Hepatocyte (in vitro differentiated cells): ENCODE measurements at regions not wholly inside any gene's neighbourhood (a gene's known extent, or its start where the extent isn't known, plus 50 kb on each side); places are given as distances from the start of the nearest gene placed in this dataset.

Source experiments
- DNase-seq: peaks from one replicate; pipeline ENCODE4 v3.0.0-alpha.2; 2016; ENCODE audit warnings: low spot score
- H2AFZ ChIP-seq: fragments of 200-600 bp; sonication (generic); 2 replicates; pipeline ENCODE4 v1.6.0; 2016; ENCODE audit warnings: antibody characterized with exemption, mild to moderate bottlenecking
- H3K27ac ChIP-seq: fragments of 200-600 bp; sonication (generic); 2 replicates; pipeline ENCODE4 v1.5.1; 2016; ENCODE audit warnings: mild to moderate bottlenecking
- H3K27me3 ChIP-seq: fragments of 200-600 bp; sonication (generic); 2 replicates; pipeline ENCODE4 v1.6.1; 2016
- H3K36me3 ChIP-seq: fragments of 200-600 bp; sonication (generic); replicated peaks from 2 replicates; pipeline ENCODE4 v1.5.1; 2016; ENCODE audit warnings: low read depth; ENCODE audit not compliant: insufficient read depth
- H3K4me1 ChIP-seq: fragments of 200-600 bp; sonication (generic); 2 replicates; pipeline ENCODE4 v1.5.1; 2016; ENCODE audit warnings: mild to moderate bottlenecking, moderate library complexity; ENCODE audit not compliant: insufficient read depth
- H3K4me2 ChIP-seq: fragments of 200-600 bp; sonication (generic); 2 replicates; pipeline ENCODE4 v1.6.0; 2016
- H3K4me3 ChIP-seq: fragments of 200-600 bp; sonication (generic); 2 replicates; pipeline ENCODE4 v1.5.1; 2016; ENCODE audit warnings: mild to moderate bottlenecking
- H3K79me2 ChIP-seq: fragments of 200-600 bp; sonication (generic); 2 replicates; pipeline ENCODE4 v1.6.0; 2017; ENCODE audit warnings: mild to moderate bottlenecking
- H3K9me2 ChIP-seq: fragments of 200-600 bp; sonication (generic); replicated peaks from 2 replicates; pipeline ENCODE4 v1.6.0; 2017; ENCODE audit warnings: mild to moderate bottlenecking; ENCODE audit not compliant: insufficient read depth
- H3K9me3 ChIP-seq: fragments of 200-600 bp; sonication (generic); 2 replicates; pipeline ENCODE4 v1.5.1; 2016; ENCODE audit warnings: low read depth, mild to moderate bottlenecking
- H4K20me1 ChIP-seq: fragments of 200-600 bp; sonication (generic); 2 replicates; pipeline ENCODE4 v1.6.0; 2016; ENCODE audit warnings: mild to moderate bottlenecking; ENCODE audit not compliant: insufficient read depth, poor library complexity, severe bottlenecking
- EZH2 ChIP-seq: fragments of 200-600 bp; sonication (generic); IDR thresholded peaks from 2 replicates; pipeline ENCODE4 v1.6.1; 2016; ENCODE audit warnings: antibody characterized with exemption, mild to moderate bottlenecking, borderline replicate concordance
- EZH2phosphoT487 ChIP-seq: fragments of 200-600 bp; sonication (generic); IDR thresholded peaks from one replicate; pipeline ENCODE4 v1.6.1; 2018; ENCODE audit warnings: antibody characterized with exemption, mild to moderate bottlenecking, low read depth, moderate library complexity; ENCODE audit not compliant: unreplicated experiment, severe bottlenecking
- WGBS: methylation state at CpG from one replicate; pipeline ENCODE4 v1.1.6; 2016; ENCODE audit warnings: low lambda C conversion rate; ENCODE audit errors: missing lambda C conversion rate; 5-methylcytosine and 5-hydroxymethylcytosine counted together
- TF ChIP-seq, protein P1 (sequence below): fragments of 200-600 bp; sonication (generic); IDR thresholded peaks from 2 replicates; pipeline ENCODE4 v1.5.1; 2016; ENCODE audit warnings: antibody characterized with exemption, mild to moderate bottlenecking; ENCODE audit not compliant: poor library complexity

DNA sequence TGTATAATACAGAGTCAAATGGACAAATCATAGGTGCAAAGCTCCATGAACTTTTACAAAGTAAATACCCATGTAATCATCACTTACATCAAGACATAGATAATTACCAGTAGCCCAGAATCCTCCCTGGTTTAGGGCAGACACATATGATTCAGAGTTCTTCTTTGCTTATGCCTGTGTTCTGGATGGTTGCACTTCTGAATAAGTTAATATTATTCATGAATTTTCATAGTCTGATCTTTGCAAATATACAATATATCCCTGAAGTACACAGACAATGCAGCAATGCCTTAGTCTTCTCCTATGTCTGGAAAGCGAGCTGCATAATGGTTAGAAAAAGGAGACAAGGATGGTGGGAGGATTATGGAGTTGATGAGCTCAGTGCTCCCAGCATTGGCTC is 122.4 kb upstream of the PLXNA2 start:
- H2AFZ ChIP-seq = no peak overlapping the region
- no peak overlapping the region for H3K4me2 ChIP-seq
- no peak overlapping the region for H3K27ac ChIP-seq
- no peak for TF ChIP-seq EZH2
- no peak for DNase-seq
- no peaks in the 10 kb centered on the region for H3K9me3 ChIP-seq
- H4K20me1 ChIP-seq = no peaks in the 10 kb centered on the region
- no peaks in the 10 kb centered on the region for H3K9me2 ChIP-seq
- H3K79me2 ChIP-seq = no peaks in the 10 kb centered on the region
- 90% methylated on average over 1 of the region's 1 CpG for WGBS
- H3K4me1 ChIP-seq = no peaks in the 10 kb centered on the region
- H3K27me3 ChIP-seq = no peaks in the 10 kb centered on the region
- H3K4me3 ChIP-seq = no peak overlapping the region
- H3K36me3 ChIP-seq = no peaks in the 10 kb centered on the region

DNA sequence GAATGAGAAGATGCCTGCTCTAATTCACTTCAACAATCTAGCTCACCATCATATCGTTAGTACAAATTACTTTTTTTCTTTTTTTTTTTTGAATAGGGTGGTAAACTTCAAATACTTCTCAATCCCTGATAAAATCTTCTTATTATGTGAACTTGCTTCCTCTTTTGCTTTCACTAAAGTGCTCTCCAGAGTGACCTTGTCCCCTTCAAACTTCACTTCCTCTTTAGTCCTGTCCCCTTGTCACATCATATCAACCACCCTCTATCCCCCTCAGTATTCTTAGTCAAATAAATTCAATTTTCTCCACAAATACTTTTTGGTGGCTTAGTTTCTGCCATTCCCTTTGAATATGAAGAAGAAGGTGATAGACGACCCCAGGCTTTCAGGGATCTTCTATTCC is 124.9 kb upstream of the PLXNA2 start:
- Histone ChIP-seq H3K9me3 (no peaks in the 10 kb centered on the region), H3K9me2 (no peaks in the 10 kb centered on the region), H3K4me2 (no peak overlapping the region), H3K79me2 (no peaks in the 10 kb centered on the region), H3K4me1 (no peaks in the 10 kb centered on the region), H3K4me3 (no peak overlapping the region), H3K27ac (no peak overlapping the region), H3K36me3 (no peaks in the 10 kb centered on the region), H2AFZ (no peak overlapping the region), H4K20me1 (no peaks in the 10 kb centered on the region), H3K27me3 (no peaks in the 10 kb centered on the region)
- WGBS = 65% methylated on average over 2 of the region's 2 CpGs
- no peak for DNase-seq
- TF ChIP-seq, protein P1, sequence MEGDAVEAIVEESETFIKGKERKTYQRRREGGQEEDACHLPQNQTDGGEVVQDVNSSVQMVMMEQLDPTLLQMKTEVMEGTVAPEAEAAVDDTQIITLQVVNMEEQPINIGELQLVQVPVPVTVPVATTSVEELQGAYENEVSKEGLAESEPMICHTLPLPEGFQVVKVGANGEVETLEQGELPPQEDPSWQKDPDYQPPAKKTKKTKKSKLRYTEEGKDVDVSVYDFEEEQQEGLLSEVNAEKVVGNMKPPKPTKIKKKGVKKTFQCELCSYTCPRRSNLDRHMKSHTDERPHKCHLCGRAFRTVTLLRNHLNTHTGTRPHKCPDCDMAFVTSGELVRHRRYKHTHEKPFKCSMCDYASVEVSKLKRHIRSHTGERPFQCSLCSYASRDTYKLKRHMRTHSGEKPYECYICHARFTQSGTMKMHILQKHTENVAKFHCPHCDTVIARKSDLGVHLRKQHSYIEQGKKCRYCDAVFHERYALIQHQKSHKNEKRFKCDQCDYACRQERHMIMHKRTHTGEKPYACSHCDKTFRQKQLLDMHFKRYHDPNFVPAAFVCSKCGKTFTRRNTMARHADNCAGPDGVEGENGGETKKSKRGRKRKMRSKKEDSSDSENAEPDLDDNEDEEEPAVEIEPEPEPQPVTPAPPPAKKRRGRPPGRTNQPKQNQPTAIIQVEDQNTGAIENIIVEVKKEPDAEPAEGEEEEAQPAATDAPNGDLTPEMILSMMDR = no peak
- TF ChIP-seq EZH2phosphoT487 (no peak), EZH2 (no peak)

DNA sequence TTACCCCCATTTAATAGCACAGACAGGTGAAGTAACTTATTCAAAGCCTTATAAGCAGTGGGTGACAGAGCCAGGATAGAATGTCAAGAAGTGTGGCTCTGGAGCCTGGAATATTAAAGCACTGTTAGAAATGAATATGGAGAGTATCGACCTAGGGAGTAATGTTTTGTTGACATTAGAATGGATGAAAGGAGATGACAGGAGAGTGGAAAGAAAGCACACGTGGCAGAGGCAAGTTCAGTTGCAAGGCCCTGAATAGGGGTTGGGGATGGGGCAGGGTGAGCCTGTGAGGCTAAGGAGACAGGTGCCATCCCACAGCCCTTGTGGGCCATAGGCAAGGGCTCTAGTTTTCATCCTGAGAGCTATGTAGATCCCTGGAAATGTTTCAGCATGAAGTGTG is 125.5 kb upstream of the PLXNA2 start:
- Histone ChIP-seq H3K4me3 (no peak overlapping the region), H3K27ac (no peak overlapping the region), H3K4me2 (no peak overlapping the region), H4K20me1 (no peaks in the 10 kb centered on the region), H3K36me3 (no peaks in the 10 kb centered on the region), H3K27me3 (no peaks in the 10 kb centered on the region), H2AFZ (no peak overlapping the region), H3K79me2 (no peaks in the 10 kb centered on the region), H3K9me3 (no peaks in the 10 kb centered on the region), H3K4me1 (no peaks in the 10 kb centered on the region), H3K9me2 (no peaks in the 10 kb centered on the region)
- DNase-seq = no peak
- TF ChIP-seq EZH2phosphoT487 (no peak), EZH2 (no peak)
- TF ChIP-seq, protein P1 = no peak
- 51% methylated on average over 2 of the region's 2 CpGs for WGBS

DNA sequence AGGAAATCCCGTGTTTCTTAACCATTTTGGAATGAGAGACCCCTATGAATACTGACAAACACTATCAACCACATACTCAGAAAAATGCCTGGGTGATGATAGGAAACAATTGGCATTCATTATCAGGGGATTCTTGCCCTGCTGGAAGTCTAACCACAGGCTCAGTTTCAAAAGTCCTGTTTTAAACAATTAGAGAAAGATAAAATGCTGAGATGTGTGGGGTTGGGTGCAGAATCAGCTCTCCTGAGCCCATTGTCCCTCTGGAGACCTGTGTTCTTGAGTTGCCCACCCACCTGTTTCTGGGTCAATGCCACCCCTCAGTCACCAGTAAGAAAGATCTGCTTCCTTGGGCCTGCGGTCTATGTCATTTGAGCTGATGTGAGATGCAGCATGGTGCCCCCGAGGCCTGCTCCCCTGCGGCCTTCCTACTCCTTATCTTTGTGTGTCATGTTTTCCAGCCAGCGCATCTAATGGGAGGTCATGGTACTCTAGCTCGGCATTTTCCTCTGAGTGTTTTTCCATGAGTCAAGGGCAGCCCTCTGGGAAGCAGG is 130.3 kb upstream of the PLXNA2 start:
- H3K4me1 ChIP-seq = no peaks in the 10 kb centered on the region
- 60% methylated on average over 6 of the region's 6 CpGs for WGBS
- no peak overlapping the region for H3K27ac ChIP-seq
- H2AFZ ChIP-seq = no peak overlapping the region
- H4K20me1 ChIP-seq = no peaks in the 10 kb centered on the region
- no peak overlapping the region for H3K4me2 ChIP-seq
- H3K9me3 ChIP-seq = no peaks in the 10 kb centered on the region
- no peaks in the 10 kb centered on the region for H3K36me3 ChIP-seq
- H3K4me3 ChIP-seq = no peak overlapping the region
- no peaks in the 10 kb centered on the region for H3K79me2 ChIP-seq
- peak; percentile 13 for DNase-seq
- H3K27me3 ChIP-seq = no peaks in the 10 kb centered on the region
- TF ChIP-seq, protein P1 = no peak
- TF ChIP-seq EZH2phosphoT487 (no peak), EZH2 (no peak)
- no peaks in the 10 kb centered on the region for H3K9me2 ChIP-seq
